HCT116 (cell line): ENCODE measurements at regions not wholly inside any gene's neighbourhood (a gene's known extent, or its start where the extent isn't known, plus 50 kb on each side); places are given as distances from the start of the nearest gene placed in this dataset.
"Not testable (repeated sequence)": the region's sequence is repeated elsewhere in the genome, so short reads cannot be mapped to it uniquely, and the experiment has no call there.

Experiments
- ATAC-seq: fragments of 200-7000 bp; cut with Tn5 transposase; 2 replicates; pipeline ENCODE4 v1.9.1; 2020; ENCODE audit warnings: mild to moderate bottlenecking, moderate library complexity
- BruUV-seq: library from RNA; stranded (reverse); fragments of 400-500 nt; replicated peaks from 2 replicates; lab custom pipeline; 2021; lab: Mats Ljungman, UMichigan
- CTCF ChIA-PET: fragments of 300-600 bp; sonication (Branson Sonifier 250); formaldehyde crosslinking; loops from one replicate; lab custom pipeline; 2021; ENCODE audit warnings: antibody characterized with exemption; lab: Charles Lee
- POLR2A ChIA-PET: fragments of 300-600, 350-600 bp; sonication (Branson Sonifier 250); formaldehyde crosslinking; loops from one replicate; lab custom pipeline; 2021; ENCODE audit warnings: antibody characterized with exemption; lab: Charles Lee
- RAD21 ChIA-PET, 2 experiments: fragments of 300-600 bp; sonication (Branson Sonifier 250); formaldehyde crosslinking; loops; one replicate each; lab custom pipeline; 2023; ENCODE audit warnings: low total read pairs in 2 of 2; ENCODE audit not compliant: uncharacterized antibody in 2 of 2, unreplicated experiment in 2 of 2, low non-redundant PET in 1 of 2; lab: Charles Lee
- DNase-seq: peaks from one replicate; pipeline ENCODE4 v3.0.0-alpha.2; 2010; ENCODE audit warnings: low read depth, low spot score
- H2AFZ ChIP-seq: fragments of 200-600 bp; shearing (Covaris generic), sonication (generic); 2 replicates; pipeline ENCODE4 v1.6.1; 2017; ENCODE audit warnings: low read depth, mixed run types, mixed read lengths, antibody characterized with exemption, low read length; ENCODE audit not compliant: poor library complexity, severe bottlenecking
- H3K27ac ChIP-seq: 2 replicates; pipeline ENCODE4 v1.5.1; 2012; ENCODE audit warnings: low read depth, low read length
- H3K27me3 ChIP-seq: fragments of 200-600 bp; sonication (generic); 2 replicates; pipeline ENCODE4 v1.6.1; 2016; ENCODE audit warnings: mixed run types, low read length, mixed read lengths; ENCODE audit not compliant: insufficient read depth
- H3K36me3 ChIP-seq, 2 experiments: fragments of 200-500 bp in 1 of 2; fragments of 200-600 bp in 1 of 2; sonication (Bioruptor generic) in 1 of 2; sonication (generic) in 1 of 2; 2 replicates each; pipeline versions ENCODE4 v1.5.1 to v1.6.1; 2014 to 2016; ENCODE audit warnings: low read length in 2 of 2, inconsistent platforms in 1 of 2, mixed read lengths in 1 of 2, mixed run types in 1 of 2; ENCODE audit not compliant: insufficient read depth in 2 of 2, control insufficient read depth in 1 of 2
- H3K4me1 ChIP-seq, 2 experiments: fragments of 200-600 bp in 1 of 2; sonication (generic) in 1 of 2; 2 replicates each; pipeline versions ENCODE4 v1.5.1 to v1.6.1; 2012 to 2017; ENCODE audit warnings: low read length in 2 of 2, inconsistent platforms in 1 of 2, mild to moderate bottlenecking in 1 of 2, mixed read lengths in 1 of 2, mixed run types in 1 of 2, moderate library complexity in 1 of 2; ENCODE audit not compliant: insufficient read depth in 2 of 2, control insufficient read depth in 1 of 2
- H3K4me2 ChIP-seq: fragments of 200-600 bp; sonication (generic); 2 replicates; pipeline ENCODE4 v1.6.1; 2017; ENCODE audit warnings: mixed run types, low read length, mixed read lengths
- H3K4me3 ChIP-seq, 2 experiments: fragments of 200-600 bp in 1 of 2; sonication (generic) in 1 of 2; replicated peaks in 1 of 2; 2 replicates each; pipeline ENCODE4 v1.5.1; 2011 to 2016; ENCODE audit warnings: low read length in 2 of 2, control low read depth in 1 of 2, low read depth in 1 of 2, mild to moderate bottlenecking in 1 of 2, mixed read lengths in 1 of 2, mixed run types in 1 of 2
- H3K79me2 ChIP-seq: fragments of 200-600 bp; sonication (generic); 2 replicates; pipeline ENCODE4 v1.6.1; 2017; ENCODE audit warnings: mild to moderate bottlenecking, mixed run types, low read length, moderate library complexity, mixed read lengths; ENCODE audit not compliant: insufficient read depth
- H3K9ac ChIP-seq: fragments of 200-600 bp; sonication (generic); 2 replicates; pipeline ENCODE4 v1.6.1; 2016; ENCODE audit warnings: low read length, mixed read lengths
- H3K9me2 ChIP-seq: fragments of 200-600 bp; sonication (generic), shearing (Covaris generic); 2 replicates; pipeline ENCODE4 v1.6.1; 2017; ENCODE audit warnings: mixed run types, mild to moderate bottlenecking, moderate library complexity; ENCODE audit not compliant: insufficient read depth
- H3K9me3 ChIP-seq, 2 experiments: fragments of 200-500 bp in 1 of 2; fragments of 200-600 bp in 1 of 2; sonication (Bioruptor generic) in 1 of 2; sonication (generic) in 1 of 2; 2 replicates each; pipeline ENCODE4 v1.6.1; 2014 to 2017; ENCODE audit warnings: low read length in 2 of 2, mixed read lengths in 2 of 2, inconsistent platforms in 1 of 2, low read depth in 1 of 2, mild to moderate bottlenecking in 1 of 2, mixed run types in 1 of 2, moderate library complexity in 1 of 2; ENCODE audit not compliant: control insufficient read depth in 1 of 2, insufficient read depth in 1 of 2
- H4K20me1 ChIP-seq: fragments of 200-600 bp; sonication (generic), shearing (Covaris generic); 2 replicates; pipeline ENCODE4 v1.6.1; 2017; ENCODE audit warnings: mixed run types, mild to moderate bottlenecking, moderate library complexity; ENCODE audit not compliant: insufficient read depth
- CEBPB ChIP-seq: IDR thresholded peaks from 2 replicates; pipeline ENCODE4 v1.6.1; 2012; ENCODE audit warnings: low read depth
- ELF1 ChIP-seq: IDR thresholded peaks from 2 replicates; pipeline ENCODE4 v1.6.1; 2012; ENCODE audit warnings: low read depth, borderline replicate concordance
- EZH2phosphoT487 ChIP-seq: fragments of 200-600 bp; IDR thresholded peaks from 2 replicates; pipeline ENCODE4 v1.6.1; 2018; ENCODE audit warnings: antibody characterized with exemption, borderline replicate concordance
- JUND ChIP-seq: IDR thresholded peaks from 2 replicates; pipeline ENCODE4 v1.6.1; 2012
- MAX ChIP-seq: IDR thresholded peaks from 2 replicates; pipeline ENCODE4 v1.6.1; 2012
- POLR2A ChIP-seq: IDR thresholded peaks from 2 replicates; pipeline ENCODE4 v1.7.0; 2011; ENCODE audit warnings: borderline replicate concordance; ENCODE audit not compliant: insufficient read depth, insufficient read length; ENCODE audit errors: extremely low read depth
- POLR2AphosphoS5 ChIP-seq: IDR thresholded peaks from 2 replicates; pipeline ENCODE4 v1.6.1; 2011; ENCODE audit warnings: mild to moderate bottlenecking, low read depth, low read length, moderate library complexity
- SP1 ChIP-seq: IDR thresholded peaks from 2 replicates; pipeline ENCODE4 v1.6.1; 2012; ENCODE audit warnings: low read depth
- TCF7L2 ChIP-seq: IDR thresholded peaks from 2 replicates; pipeline ENCODE4 v1.7.0; 2011; ENCODE audit warnings: borderline replicate concordance, inconsistent platforms; ENCODE audit not compliant: insufficient read depth, insufficient read length; ENCODE audit errors: extremely low read depth
- ZFX ChIP-seq: fragments of 450-650 bp; IDR thresholded peaks from 2 replicates; pipeline ENCODE4 v1.6.1; 2017
- ZNF274 ChIP-seq: fragments of 200-500 bp; sonication (Bioruptor generic); IDR thresholded peaks from 2 replicates; pipeline ENCODE4 v1.6.1; 2014; ENCODE audit warnings: mild to moderate bottlenecking, low read depth, low read length, inconsistent platforms
- intact Hi-C: fragments of 100-400 bp; cut with micrococcal nuclease; formaldehyde crosslinking; loops from 2 replicates; pipeline ENCODE4 v1.10.0; 2022
- TF ChIP-seq, protein P1 (sequence below): IDR thresholded peaks from 2 replicates; pipeline ENCODE4 v1.6.1; 2012; ENCODE audit warnings: low read depth
- TF ChIP-seq, protein P2 (sequence below): IDR thresholded peaks from 2 replicates; pipeline ENCODE4 v1.6.1; 2012

- TF ChIP-seq, protein P1, sequence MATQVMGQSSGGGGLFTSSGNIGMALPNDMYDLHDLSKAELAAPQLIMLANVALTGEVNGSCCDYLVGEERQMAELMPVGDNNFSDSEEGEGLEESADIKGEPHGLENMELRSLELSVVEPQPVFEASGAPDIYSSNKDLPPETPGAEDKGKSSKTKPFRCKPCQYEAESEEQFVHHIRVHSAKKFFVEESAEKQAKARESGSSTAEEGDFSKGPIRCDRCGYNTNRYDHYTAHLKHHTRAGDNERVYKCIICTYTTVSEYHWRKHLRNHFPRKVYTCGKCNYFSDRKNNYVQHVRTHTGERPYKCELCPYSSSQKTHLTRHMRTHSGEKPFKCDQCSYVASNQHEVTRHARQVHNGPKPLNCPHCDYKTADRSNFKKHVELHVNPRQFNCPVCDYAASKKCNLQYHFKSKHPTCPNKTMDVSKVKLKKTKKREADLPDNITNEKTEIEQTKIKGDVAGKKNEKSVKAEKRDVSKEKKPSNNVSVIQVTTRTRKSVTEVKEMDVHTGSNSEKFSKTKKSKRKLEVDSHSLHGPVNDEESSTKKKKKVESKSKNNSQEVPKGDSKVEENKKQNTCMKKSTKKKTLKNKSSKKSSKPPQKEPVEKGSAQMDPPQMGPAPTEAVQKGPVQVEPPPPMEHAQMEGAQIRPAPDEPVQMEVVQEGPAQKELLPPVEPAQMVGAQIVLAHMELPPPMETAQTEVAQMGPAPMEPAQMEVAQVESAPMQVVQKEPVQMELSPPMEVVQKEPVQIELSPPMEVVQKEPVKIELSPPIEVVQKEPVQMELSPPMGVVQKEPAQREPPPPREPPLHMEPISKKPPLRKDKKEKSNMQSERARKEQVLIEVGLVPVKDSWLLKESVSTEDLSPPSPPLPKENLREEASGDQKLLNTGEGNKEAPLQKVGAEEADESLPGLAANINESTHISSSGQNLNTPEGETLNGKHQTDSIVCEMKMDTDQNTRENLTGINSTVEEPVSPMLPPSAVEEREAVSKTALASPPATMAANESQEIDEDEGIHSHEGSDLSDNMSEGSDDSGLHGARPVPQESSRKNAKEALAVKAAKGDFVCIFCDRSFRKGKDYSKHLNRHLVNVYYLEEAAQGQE, result no peak
- TF ChIP-seq MAX, result no peak
Measured at GRCh38 chr19:28436320-28436719, 776.6 kb downstream of the UQCRFS1 start (continued).

DNA sequence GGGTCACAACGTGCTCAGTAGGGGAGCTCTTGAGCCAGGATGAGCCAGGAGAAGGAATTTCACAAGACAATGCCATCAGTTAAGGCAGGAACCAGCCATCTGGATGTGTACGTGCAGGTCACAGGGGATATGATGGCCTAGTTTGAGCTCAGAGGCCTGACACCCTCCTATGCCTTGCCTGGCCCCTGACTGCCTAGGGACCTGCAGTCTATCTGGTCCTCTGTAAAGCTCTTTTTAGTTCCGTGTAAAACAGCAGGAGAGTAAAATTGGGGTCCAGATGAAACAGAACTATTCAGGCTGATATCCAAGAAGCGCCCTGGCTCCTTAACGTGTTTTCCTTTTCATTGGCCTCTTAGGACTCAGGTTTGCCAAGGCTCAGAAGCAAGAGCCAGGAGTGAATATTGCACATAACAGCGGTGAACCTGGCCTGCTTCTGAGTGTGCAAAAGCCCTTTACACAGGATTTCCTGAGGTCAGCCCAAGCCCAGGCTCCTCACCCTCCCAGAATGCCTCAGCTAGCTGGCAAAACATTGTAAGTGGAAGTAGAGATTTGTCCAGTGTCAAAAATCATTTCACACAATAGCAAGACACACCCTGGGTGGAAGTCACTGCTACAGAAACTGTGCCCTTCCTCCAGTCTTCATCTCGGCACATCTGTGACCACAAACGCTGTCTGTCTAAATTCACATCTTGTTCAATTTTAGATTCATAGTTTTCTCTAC is 777.2 kb downstream of the UQCRFS1 start:
- Histone ChIP-seq H3K9me2 (no peaks in the 10 kb centered on the region), H4K20me1 (no peaks in the 10 kb centered on the region), H2AFZ (no peak overlapping the region), H3K27ac (no peak overlapping the region), H3K9ac (no peak overlapping the region), H3K4me3 (no peak overlapping the region), H3K4me1 (no peaks in the 10 kb centered on the region), H3K4me2 (no peak overlapping the region), H3K27me3 (no peaks in the 10 kb centered on the region), H3K79me2 (no peaks in the 10 kb centered on the region), H3K9me3 (peaks cover 4 to 22% of the 10 kb centered on the region in 2 experiments; a peak in 2 of 4 replicates), H3K36me3 (no peaks in the 10 kb centered on the region)
- ATAC-seq (no peak), DNase-seq (no peak)
- TF ChIP-seq TCF7L2, result no peak
- no peak for TF ChIP-seq POLR2A
- no peak for TF ChIP-seq JUND
- TF ChIP-seq EZH2phosphoT487, result no peak
- TF ChIP-seq MAX, result no peak
- TF ChIP-seq POLR2AphosphoS5, result no peak
- no peak for TF ChIP-seq SP1
- TF ChIP-seq ZFX, result no peak
- no peak for TF ChIP-seq CEBPB
- TF ChIP-seq ELF1, result no peak
- TF ChIP-seq, protein P2, sequence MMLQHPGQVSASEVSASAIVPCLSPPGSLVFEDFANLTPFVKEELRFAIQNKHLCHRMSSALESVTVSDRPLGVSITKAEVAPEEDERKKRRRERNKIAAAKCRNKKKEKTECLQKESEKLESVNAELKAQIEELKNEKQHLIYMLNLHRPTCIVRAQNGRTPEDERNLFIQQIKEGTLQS, result no peak
- no peak for TF ChIP-seq ZNF274
- CTCF ChIA-PET, result no interaction called here
- RAD21 ChIA-PET, result no interaction called here
- intact Hi-C loops, result no loop called here
- POLR2A ChIA-PET, result no interaction called here
- BruUV-seq, result no TSS peak

DNA sequence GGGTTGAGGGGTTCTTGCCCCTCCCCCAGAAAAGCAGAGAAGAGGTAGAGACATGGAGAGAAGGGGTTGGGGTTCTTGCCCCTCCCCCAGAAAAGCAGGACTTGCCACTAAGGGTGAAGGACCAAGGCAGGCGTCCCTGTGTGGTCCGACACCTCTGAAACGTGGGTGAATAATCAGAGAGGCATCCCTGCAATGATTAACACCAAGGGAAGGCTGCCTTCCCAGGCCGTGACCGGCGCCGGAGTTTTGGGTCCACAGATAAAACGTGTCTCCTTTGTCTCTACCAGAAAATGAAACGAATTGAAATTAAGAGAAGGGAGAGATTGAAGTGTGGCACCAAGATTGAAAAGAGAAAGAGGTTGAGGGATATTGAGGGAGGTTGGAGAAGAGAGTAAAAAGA is 778.2 kb downstream of the UQCRFS1 start:
- H3K4me1 ChIP-seq, RAD21 ChIA-PET, DNase-seq, H3K4me3 ChIP-seq, H3K9me2 ChIP-seq, H3K36me3 ChIP-seq, ATAC-seq, CTCF ChIA-PET, H2AFZ ChIP-seq, H3K9ac ChIP-seq, POLR2A ChIA-PET, intact Hi-C loops, H3K27ac ChIP-seq, H3K4me2 ChIP-seq, H4K20me1 ChIP-seq, H3K27me3 ChIP-seq, H3K79me2 ChIP-seq, BruUV-seq: not testable (repeated sequence)
- H3K9me3 ChIP-seq, result peaks cover 10 to 24% of the 10 kb centered on the region in 2 experiments; a peak in 2 of 4 replicates
